Large intestine (tissue), 3 donors: ENCODE measurements at regions not wholly inside any gene's neighbourhood (a gene's known extent, or its start where the extent isn't known, plus 50 kb on each side); places are given as distances from the start of the nearest gene placed in this dataset.
"Not testable (repeated sequence)": the region's sequence is repeated elsewhere in the genome, so short reads cannot be mapped to it uniquely, and the experiment has no call there.

ENCODE experiments used
- DNase-seq, 2 donors: peaks; one replicate each; pipeline versions ENCODE4 v3.0.0 to v3.0.0-alpha.2; 2013
- H3K27ac ChIP-seq: one replicate; pipeline ENCODE4 v1.5.1; 2013; ENCODE audit warnings: low read length
- H3K27me3 ChIP-seq: 2 replicates; pipeline ENCODE4 v1.6.1; 2013; ENCODE audit warnings: low read length; ENCODE audit not compliant: control insufficient read depth, insufficient read depth
- H3K36me3 ChIP-seq: 2 replicates; pipeline ENCODE4 v1.6.1; 2013; ENCODE audit warnings: low read length; ENCODE audit not compliant: control insufficient read depth, insufficient read depth
- H3K4me1 ChIP-seq: one replicate; pipeline ENCODE4 v1.6.1; 2013; ENCODE audit warnings: low read length; ENCODE audit not compliant: control insufficient read depth, insufficient read depth
- H3K4me3 ChIP-seq: one replicate; pipeline ENCODE4 v1.5.1; 2013; ENCODE audit warnings: low read length
- H3K9me3 ChIP-seq: one replicate; pipeline ENCODE4 v1.6.1; 2013; ENCODE audit warnings: mild to moderate bottlenecking, low read depth, low read length, moderate library complexity; ENCODE audit not compliant: control insufficient read depth
- WGBS: methylation state at CpG from one replicate; pipeline ENCODE4 v1.1.5; 2013; ENCODE audit warnings: low lambda C conversion rate; ENCODE audit not compliant: insufficient coverage; 5-methylcytosine and 5-hydroxymethylcytosine counted together

DNA sequence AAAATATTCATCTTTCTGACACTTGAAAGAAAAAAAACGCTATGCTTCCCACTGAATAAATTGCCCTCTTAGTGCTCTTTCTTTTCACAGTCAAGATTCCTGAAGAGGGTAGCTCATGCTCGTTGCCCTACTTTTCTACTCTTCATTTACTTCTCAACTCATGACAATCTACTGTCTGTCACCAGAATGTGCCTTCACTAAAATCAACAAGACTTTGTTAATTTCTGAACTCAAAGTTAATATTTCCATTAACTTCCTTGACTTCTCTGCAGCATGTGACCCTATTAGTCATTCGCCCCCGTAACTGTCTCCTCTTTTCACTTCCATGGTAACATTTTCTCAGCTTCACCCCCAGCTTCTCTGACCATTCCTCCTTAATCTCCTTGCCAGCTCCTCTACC is 98.9 kb upstream of the MAPRE2 start:
- H3K4me1 ChIP-seq, result no peaks in the 10 kb centered on the region
- 64% methylated on average over 3 of the region's 4 CpGs for WGBS
- H3K4me3 ChIP-seq, result no peak overlapping the region
- H3K9me3 ChIP-seq, result no peaks in the 10 kb centered on the region
- H3K36me3 ChIP-seq, result no peaks in the 10 kb centered on the region
- no peaks in the 10 kb centered on the region for H3K27me3 ChIP-seq
- no peak for DNase-seq
- H3K27ac ChIP-seq, result no peak overlapping the region

DNA sequence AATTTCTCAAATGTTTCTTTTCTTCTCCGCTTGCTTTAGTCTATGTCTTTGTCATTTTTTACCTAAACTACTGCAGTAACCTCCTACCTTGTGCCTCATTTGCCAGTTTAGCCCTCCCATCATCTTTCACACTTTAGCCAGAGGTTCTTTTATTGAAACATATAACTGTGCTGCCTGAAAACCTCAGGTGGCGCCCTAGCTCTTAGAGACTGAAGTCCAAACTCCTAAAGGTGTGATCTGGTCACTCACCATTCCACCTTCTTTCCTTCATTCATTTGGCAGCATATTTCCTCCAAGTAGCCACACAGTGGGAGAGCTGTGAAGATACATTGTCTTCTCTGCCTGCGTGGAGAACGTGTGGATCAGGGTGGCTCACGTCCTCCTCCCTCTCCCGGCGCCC is 98.2 kb upstream of the MAPRE2 start:
- 78% methylated on average over 1 of the region's 7 CpGs for WGBS
- Histone ChIP-seq H3K27ac (no peak overlapping the region), H3K4me1 (no peaks in the 10 kb centered on the region), H3K36me3 (no peaks in the 10 kb centered on the region), H3K9me3 (no peaks in the 10 kb centered on the region), H3K27me3 (no peaks in the 10 kb centered on the region), H3K4me3 (no peak overlapping the region)
- no peak for DNase-seq

- no peaks in the 10 kb centered on the region for H3K4me1 ChIP-seq
- no peak overlapping the region for H3K4me3 ChIP-seq
- DNase-seq, result no peak
- H3K9me3 ChIP-seq, result no peaks in the 10 kb centered on the region
- WGBS, result 100% methylated on average over 1 of the region's 2 CpGs
- no peak overlapping the region for H3K27ac ChIP-seq
- no peaks in the 10 kb centered on the region for H3K36me3 ChIP-seq
- no peaks in the 10 kb centered on the region for H3K27me3 ChIP-seq
Observed at GRCh38 chr18:34943587-34943986, 97.6 kb upstream of the MAPRE2 start.

- no peaks in the 10 kb centered on the region for H3K9me3 ChIP-seq
- no CpG with 5 or more reads among the region's 2 CpGs for WGBS
Observed at GRCh38 chr18:34947711-34948125, 93.5 kb upstream of the MAPRE2 start.

GRCh38 chr18:34951625-34952379 is 89.4 kb upstream of the MAPRE2 start:
- no peaks in the 10 kb centered on the region for H3K36me3 ChIP-seq
- H3K27me3 ChIP-seq, result no peaks in the 10 kb centered on the region
- no peak overlapping the region for H3K4me3 ChIP-seq
- no peaks in the 10 kb centered on the region for H3K9me3 ChIP-seq
- H3K27ac ChIP-seq, result no peak overlapping the region
- WGBS, result 83% methylated on average over 1 of the region's 6 CpGs
- no peaks in the 10 kb centered on the region for H3K4me1 ChIP-seq
- DNase-seq, result no peak

More at GRCh38 chr18:34947711-34948125, 93.5 kb upstream of the MAPRE2 start:
- Histone ChIP-seq H3K4me1 (no peaks in the 10 kb centered on the region), H3K27ac (no peak overlapping the region), H3K4me3 (no peak overlapping the region), H3K36me3 (no peaks in the 10 kb centered on the region), H3K27me3 (no peaks in the 10 kb centered on the region)
- no peak for DNase-seq

DNA sequence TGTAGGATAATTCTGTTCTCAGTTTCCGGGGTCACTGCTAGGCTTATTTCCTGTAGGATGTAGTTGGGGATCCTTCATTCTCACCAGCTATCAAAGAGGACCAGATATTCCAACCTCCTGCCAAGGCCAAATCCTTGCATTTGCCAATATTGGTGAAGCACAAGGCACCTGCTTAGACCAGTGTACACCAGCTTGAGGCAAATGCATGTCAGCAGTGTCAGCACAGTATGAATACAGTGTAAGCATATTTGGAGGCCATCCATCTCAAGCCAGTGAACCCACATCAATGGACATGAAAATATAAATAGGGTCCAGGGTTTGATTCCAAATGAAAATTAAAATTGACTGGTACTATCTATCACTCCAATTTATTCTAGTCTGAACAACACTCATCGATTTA is 88.0 kb upstream of the MAPRE2 start:
- no peaks in the 10 kb centered on the region for H3K9me3 ChIP-seq
- no peak overlapping the region for H3K4me3 ChIP-seq
- DNase-seq, result no peak
- no CpG with 5 or more reads among the region's 2 CpGs for whole genome bisulfite sequencing
- H3K27ac ChIP-seq, result no peak overlapping the region
- no peaks in the 10 kb centered on the region for H3K36me3 ChIP-seq
- no peaks in the 10 kb centered on the region for H3K27me3 ChIP-seq
- peaks cover 3% of the 10 kb centered on the region for H3K4me1 ChIP-seq

DNA sequence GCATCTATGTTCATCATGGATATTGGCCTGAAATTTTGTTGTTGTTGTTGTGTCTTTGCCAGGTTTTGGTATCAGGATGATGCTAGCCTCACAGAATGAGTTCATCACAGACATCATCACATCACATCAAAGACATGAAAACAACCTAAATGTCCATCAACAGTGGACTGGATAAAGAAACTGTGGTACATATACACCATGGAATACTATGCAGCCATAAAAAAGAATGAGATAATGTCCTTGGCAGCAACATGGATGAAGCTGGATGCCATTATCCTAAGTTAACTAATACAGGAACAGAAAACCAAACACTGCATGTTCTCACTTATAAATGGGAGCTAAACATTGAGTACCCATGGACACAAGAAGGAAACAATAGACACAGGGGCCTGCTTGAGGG is 85.7 kb upstream of the MAPRE2 start:
- not testable (repeated sequence) for H3K4me3 ChIP-seq, H3K27me3 ChIP-seq, H3K36me3 ChIP-seq, H3K9me3 ChIP-seq, DNase-seq, H3K27ac ChIP-seq
- peaks cover 12% of the 10 kb centered on the region for H3K4me1 ChIP-seq

GRCh38 chr18:34956663-34957062 is 84.5 kb upstream of the MAPRE2 start:
- no peaks in the 10 kb centered on the region for H3K27me3 ChIP-seq
- H3K27ac ChIP-seq, result no peak overlapping the region
- DNase-seq, result no peak
- peaks cover 12% of the 10 kb centered on the region for H3K4me1 ChIP-seq
- H3K9me3 ChIP-seq, result no peaks in the 10 kb centered on the region
- H3K4me3 ChIP-seq, result no peak overlapping the region
- H3K36me3 ChIP-seq, result no peaks in the 10 kb centered on the region

DNA sequence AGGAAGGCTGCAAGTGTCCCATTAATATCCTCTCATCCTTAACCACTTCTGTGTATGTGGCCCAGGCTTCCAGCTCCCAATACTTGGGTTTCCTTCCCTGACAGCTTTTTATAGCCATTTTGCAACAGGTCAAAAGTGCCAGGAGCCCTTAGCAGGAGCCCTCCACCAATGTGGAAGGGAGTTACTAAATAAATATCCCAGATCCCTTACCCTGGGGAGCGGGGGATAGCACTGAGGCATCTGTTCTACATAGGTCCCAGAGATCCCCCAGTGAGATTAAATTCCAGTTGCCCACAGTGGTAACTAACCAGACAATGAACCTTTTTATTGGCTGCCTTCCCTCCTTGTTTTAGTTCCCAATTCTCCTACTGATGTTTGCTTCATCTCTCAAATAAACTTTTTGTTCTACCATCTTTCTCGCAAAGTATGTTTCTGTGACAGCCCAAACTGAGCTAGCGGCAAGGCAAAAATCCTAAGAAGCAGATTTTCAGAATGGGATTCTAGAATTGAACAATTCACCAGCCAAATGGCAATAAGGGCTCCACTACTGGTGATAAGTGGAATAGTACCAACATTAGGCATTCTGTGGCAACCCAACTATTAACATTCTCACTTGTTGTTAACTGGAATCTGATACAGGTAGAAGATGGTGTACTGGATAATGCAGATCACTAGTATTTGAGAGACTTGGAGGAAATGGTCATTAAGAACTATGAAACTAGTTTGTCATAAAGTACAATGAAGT is 83.9 kb upstream of the MAPRE2 start:
- H3K9me3 ChIP-seq, result no peaks in the 10 kb centered on the region
- no peaks in the 10 kb centered on the region for H3K36me3 ChIP-seq
- no peak for DNase-seq
- H3K27me3 ChIP-seq, result no peaks in the 10 kb centered on the region
- H3K4me1 ChIP-seq, result peaks cover 12% of the 10 kb centered on the region
- WGBS, result 100% methylated on average over 2 of the region's 3 CpGs
- H3K27ac ChIP-seq, result no peak overlapping the region
- H3K4me3 ChIP-seq, result no peak overlapping the region

DNA sequence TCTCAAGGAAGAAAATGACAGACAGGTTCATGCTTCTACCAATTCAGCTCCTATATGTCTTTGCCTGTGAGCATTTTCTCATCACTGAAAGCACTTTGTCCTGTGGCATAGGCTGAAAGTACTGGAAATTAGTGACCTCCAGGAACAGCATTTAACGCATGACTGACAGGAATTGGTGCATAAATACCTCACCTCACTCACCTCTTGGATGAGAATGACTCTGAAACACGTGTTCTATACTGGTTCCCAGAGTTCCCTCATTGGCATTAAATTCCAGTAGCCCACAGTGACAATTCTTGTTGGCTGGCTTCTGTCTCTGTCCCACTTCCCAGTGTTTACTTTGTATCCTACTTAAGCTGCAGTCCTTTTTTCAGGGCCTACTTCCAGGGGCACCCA is 83.4 kb upstream of the MAPRE2 start:
- Histone ChIP-seq H3K27ac (no peak overlapping the region), H3K36me3 (no peaks in the 10 kb centered on the region), H3K9me3 (no peaks in the 10 kb centered on the region), H3K4me3 (no peak overlapping the region), H3K27me3 (no peaks in the 10 kb centered on the region), H3K4me1 (peaks cover 12% of the 10 kb centered on the region)
- no peak for DNase-seq
- 80% methylated on average over 1 of the region's 2 CpGs for WGBS
